ENCODE measurements at regions not wholly inside any gene's neighbourhood (a gene's known extent, or its start where the extent isn't known, plus 50 kb on each side); places are given as distances from the start of the nearest gene placed in this dataset.

GRCh38 chr2:120551522-120551921 is 184.1 kb upstream of the GLI2 start:
- no peak for TF ChIP-seq POLR2A (IDR thresholded peaks at IDR 0.05)
- TF ChIP-seq CTCF (IDR thresholded peaks at IDR 0.05) = no peak
